ENCODE measurements at regions not wholly inside any gene's neighbourhood (a gene's known extent, or its start where the extent isn't known, plus 50 kb on each side); places are given as distances from the start of the nearest gene placed in this dataset.
"Not testable (repeated sequence)": the region's sequence is repeated elsewhere in the genome, so short reads cannot be mapped to it uniquely, and the experiment has no call there.

DNA sequence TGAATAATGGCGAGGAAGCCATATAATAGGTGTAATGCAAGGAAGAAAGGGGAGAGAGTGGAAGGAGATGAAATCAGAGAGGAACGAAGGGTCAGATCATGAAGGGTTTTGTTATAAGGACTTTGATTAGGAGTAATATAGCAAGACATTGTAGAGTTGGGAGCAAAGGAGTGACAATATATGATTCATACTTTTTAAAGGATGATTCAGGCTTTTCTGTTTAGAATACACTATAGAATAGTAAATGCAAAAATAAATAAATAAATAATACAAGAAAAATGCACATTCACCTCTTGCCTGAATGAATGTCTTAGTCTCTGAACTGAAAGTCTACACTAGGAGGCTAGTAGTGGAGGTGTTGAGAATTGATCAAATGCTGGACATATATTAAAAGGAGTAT lies 1524.4 kb upstream of the AGA start:
- DNase-seq (ENCODE audit: low spot score): no peak

DNA sequence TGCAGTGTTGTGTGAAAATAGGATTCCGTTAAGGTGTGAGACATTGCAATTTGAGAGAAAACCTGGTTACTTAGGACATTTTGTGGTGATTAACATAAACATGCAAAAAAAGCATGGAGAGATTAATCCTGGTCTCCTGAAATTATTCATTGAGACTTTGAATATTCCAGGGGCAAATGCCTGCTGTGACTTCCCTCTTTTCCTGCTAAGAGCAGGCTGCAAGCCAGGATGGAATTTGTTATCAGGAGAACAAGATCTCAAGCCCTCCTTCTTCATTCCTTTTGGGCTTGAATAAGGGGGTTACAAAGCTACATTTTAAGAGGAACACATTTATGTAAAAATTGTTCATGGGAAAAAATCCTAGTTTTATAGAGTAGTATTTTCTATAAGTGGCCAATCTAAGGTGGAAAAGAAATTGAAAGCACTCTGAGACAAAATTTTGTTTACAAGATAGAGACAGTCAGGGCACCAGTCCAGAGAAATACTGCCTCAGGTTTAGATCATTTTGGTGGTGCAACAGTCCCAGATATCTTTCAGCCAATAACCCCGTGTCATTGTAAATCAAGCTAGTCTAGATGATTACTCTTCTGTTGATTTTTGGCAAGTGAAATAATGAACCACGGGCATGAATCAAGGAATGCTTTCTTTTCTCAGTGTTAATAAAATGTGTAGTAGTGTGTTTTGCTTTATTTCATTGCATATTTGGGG lies 1528.3 kb upstream of the AGA start:
- no peak for DNase-seq (ENCODE audit: low spot score)

- no peak for DNase-seq (ENCODE audit: low spot score)
These were observed 1534.6 kb upstream of the AGA start for GRCh38 chr4:178976861-178977260.

DNA sequence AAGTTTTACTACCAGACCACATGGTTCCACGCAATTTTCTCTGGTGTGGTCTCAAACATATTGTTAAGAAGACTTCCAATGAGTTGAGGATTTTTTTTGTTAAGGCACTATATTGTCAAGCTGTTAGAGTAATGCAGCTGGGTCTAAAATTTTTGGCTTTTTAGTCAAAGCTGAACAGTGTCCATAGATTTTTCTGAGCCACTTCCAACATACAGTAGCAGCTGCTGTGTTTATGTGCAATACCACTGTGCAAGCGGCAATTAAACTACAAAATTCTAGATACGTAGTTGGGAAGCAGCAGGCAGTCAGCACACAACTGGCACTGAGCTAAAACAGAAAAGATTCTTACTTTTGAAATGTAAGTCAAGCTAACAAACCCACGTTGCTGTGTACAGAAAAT lies 1551.1 kb upstream of the AGA start:
- no peak for DNase-seq (ENCODE audit: low spot score)

GRCh38 chr4:179001918-179002317 lies 1559.7 kb upstream of the AGA start:
- no peak for DNase-seq (ENCODE audit: low spot score)

DNA sequence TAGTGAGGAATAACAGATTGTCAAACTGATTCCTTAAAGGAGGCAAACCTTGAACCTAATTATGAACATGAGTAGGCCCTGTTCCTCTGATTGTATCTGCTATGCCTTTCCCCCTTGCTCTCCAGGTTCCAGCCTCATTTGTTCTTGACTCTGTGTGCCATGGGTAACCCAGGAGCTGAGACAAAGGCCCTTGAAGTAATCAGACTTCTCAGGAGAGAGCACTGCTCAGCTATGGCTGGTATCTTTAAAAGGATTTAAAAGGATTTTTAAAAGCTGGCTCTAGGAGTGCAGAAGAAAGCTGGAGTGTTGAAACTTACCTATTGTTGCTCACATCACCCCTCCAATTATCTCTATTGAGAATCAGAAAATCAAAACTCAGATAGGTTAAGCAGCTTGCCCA lies 1565.5 kb upstream of the AGA start:
- no peak for DNase-seq (ENCODE audit: low spot score)

GRCh38 chr4:179017581-179017980 lies 1575.3 kb upstream of the AGA start:
- no peak for DNase-seq (ENCODE audit: low spot score)

- no peak for DNase-seq (ENCODE audit: low spot score)
These were observed 1585.3 kb upstream of the AGA start for GRCh38 chr4:179027569-179027968.

DNA sequence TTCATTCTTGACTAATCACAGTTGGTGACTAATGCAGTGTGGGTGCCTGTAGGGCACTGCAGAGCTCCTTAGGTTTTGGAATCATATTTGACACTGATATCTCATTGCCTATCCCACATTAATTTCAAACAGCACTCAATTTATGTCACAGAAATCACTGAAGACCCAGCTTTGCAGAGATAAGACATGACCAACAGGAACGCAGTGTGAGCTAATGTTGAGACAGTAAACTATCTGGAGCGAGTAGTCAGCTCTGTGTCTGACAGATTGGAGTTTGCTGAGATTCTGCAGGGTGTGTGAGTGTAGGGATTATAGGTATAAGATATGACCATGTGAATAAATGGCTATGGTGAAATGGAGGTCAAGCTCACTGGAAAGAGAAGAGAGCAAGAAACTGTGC lies 1586.1 kb upstream of the AGA start:
- DNase-seq (ENCODE audit: low spot score): no peak

DNA sequence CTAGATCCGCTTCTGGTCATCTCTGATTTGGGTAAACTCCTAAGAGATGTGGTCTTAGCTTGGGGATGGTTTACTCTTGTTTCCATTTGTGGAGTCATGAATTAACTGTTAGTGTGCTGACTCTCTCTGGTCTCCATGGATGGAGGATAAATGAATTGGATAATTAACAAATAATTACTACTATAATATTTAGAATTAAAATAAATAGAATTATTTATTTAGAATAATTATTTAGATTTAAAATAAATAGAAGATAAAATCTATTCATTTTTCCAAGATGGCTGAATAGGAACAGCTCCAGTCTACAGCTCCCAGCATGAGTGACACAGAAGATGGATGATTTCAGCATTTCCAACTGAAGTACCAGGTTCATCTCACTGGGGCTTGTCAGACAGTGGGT lies 1587.4 kb upstream of the AGA start:
- DNase-seq (ENCODE audit: low spot score): no peak

DNA sequence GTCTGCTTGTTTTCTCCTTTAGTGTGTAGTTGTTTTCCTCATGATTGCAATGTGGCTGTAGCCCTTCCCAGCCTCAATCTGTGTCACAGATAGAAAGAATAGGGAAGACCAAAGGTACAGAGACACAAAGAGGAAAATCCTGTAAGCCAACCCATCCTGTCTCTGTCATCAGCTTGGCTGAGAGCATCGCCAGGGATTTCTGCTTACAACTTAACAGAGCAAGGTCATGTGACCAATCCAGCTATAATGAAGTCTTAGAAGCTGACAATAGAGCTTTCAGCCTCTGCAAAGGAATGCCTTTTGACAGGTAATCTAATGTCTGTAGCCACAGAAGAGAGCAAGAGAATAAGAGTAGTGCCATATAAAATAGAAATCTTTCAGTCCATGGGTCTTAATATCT lies 1598.0 kb upstream of the AGA start:
- no peak for DNase-seq (ENCODE audit: low spot score)

GRCh38 chr4:179048839-179049453 lies 1606.7 kb upstream of the AGA start:
- DNase-seq (ENCODE audit: low spot score): no peak

- no peak for DNase-seq (ENCODE audit: low spot score)
These were observed 1609.0 kb upstream of the AGA start for GRCh38 chr4:179051206-179051605.

- no peak for DNase-seq (ENCODE audit: low spot score)
These were observed 1617.2 kb upstream of the AGA start for GRCh38 chr4:179059396-179059795.

DNA sequence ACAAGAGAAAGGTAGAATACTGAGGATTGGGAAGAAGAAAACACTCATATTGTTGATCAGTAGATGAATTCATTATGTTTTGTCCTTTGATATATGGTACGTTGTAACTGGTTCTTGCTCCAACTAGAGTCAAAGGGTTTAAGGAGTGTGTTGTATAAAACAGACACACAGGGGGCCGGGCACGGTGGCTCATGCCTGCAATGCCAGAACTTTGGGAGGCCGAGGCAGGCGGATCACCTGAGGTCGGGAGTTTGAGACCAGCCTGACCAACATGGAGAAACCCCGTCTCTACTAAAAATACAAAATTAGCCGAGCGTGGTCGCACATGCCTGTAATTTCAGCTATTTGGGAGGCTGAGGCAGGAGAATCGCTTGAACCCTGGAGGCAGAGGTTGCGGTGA lies 1624.0 kb upstream of the AGA start:
- not testable (repeated sequence) for DNase-seq (ENCODE audit: low spot score)

DNA sequence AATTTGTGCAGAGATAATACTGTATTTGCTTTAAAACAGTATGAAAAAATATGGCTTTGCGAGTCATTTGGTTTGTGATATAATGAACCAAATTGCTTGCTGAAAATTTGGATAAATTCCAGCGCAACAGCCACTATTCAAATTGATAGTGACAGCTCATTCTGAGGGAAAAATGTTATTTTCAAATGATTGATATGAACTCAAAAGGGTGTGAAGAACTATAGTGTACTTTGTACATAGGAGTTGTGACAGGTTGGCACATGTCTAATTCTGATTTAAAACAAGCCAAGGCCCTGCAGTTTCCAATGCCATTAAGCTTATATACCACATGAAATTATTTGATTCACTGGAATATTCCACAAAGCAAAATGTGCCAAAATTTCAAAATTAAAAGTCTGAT lies 1628.9 kb upstream of the AGA start:
- DNase-seq (ENCODE audit: low spot score): no peak

- no peak for DNase-seq (ENCODE audit: low spot score)
These were observed 1634.6 kb upstream of the AGA start for GRCh38 chr4:179076865-179077264.

- DNase-seq (ENCODE audit: low spot score): no peak
These were observed 1653.5 kb upstream of the AGA start for GRCh38 chr4:179095585-179096221.

DNA sequence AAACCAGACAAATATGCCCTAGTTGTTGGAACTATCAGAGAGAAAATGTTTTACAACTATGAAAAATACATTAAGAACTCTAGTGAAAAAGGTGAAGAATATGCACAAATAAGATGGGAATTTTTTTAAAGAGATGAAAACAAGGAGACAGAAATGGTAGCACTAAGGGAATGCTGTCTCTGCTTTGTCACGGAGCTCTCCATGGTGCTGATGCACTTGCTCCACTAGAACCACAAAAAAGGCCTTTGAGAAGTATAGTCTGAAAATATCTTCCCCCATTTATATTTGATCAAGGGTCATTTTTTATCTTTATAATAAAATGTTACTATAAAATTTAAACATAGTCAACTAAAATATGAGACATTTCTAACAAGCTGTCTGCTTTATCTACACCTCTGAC lies 1655.5 kb upstream of the AGA start:
- no peak for DNase-seq (ENCODE audit: low spot score)

DNA sequence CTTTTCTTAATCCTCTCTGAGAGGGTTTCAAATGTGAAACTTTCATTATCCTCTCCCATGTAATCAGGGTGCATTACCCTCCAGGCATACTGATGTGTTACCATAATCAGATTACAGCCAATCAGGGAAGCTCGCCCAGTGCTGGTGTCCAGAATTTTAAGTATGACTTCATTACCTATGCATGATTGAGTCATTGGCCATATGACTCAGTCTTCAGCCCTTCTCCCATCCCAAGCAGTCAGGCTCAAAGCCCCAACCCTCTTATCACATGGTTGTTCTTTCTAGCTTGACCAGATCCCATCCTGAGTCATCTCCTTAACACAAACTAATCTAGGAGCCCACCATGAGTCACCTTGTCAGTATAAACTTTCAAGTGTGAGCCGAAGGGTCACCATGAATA lies 1668.1 kb upstream of the AGA start:
- DNase-seq (ENCODE audit: low spot score): no peak

DNA sequence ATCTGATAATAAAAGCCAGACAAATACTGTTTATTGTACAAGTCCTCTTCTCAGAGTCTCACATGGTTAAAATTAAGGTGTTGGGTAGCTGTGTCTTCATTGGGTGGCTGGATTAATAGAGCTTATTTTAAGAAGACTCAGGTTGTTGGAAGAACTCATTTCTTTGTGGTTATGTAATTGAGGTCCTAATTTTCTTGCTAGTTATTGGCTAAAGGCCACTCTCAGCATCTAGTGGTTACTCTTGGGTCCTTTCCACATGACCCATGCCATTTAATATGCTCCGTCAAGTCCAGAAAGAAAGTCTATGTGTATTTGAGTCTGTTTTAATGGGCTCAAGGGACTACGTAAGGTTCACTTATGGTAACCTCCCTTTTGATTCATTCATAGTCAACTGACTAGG lies 1668.6 kb upstream of the AGA start:
- no peak for DNase-seq (ENCODE audit: low spot score)

GRCh38 chr4:179112441-179113170 lies 1670.4 kb upstream of the AGA start:
- DNase-seq (ENCODE audit: low spot score): no peak

DNA sequence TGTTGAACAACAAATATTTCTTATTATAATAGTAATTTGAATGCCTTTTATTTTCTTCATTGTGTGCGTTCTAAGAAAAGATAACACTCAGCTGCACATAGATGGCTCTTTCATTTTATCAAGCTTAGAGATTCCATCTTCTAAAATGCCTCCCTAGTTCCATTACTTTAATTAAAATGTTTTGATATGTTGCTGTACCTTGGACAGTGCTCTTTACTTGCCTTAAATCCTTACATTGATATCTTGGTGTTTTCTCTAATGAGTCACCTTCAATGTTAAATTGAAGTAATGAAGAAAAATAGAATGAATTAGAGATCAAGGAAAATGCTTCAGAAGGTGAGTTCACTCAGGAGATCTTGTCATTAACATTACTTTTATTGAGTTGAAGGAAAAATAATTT lies 1672.4 kb upstream of the AGA start:
- no peak for DNase-seq (ENCODE audit: low spot score)
